PC-3 (cell line): ENCODE measurements at regions not wholly inside any gene's neighbourhood (a gene's known extent, or its start where the extent isn't known, plus 50 kb on each side); places are given as distances from the start of the nearest gene placed in this dataset.

Experiments
- ATAC-seq: fragments of 200-7000 bp; cut with Tn5 transposase; 2 replicates; pipeline ENCODE4 v1.9.1; 2020; ENCODE audit warnings: mild to moderate bottlenecking, moderate library complexity
- BruUV-seq: library from RNA; stranded (reverse); fragments of 400-500 nt; replicated peaks from 2 replicates; lab custom pipeline; 2021; lab: Mats Ljungman, UMichigan
- CTCF ChIA-PET: fragments of 300-600 bp; sonication (Branson Sonifier 250); formaldehyde crosslinking; loops from one replicate; lab custom pipeline; 2022; ENCODE audit warnings: antibody characterized with exemption; lab: Charles Lee
- POLR2A ChIA-PET: fragments of 300-600 bp; sonication (Branson Sonifier 250); formaldehyde crosslinking; loops from one replicate; lab custom pipeline; 2022; ENCODE audit warnings: antibody characterized with exemption; ENCODE audit not compliant: unreplicated experiment; lab: Charles Lee
- DNase-seq: peaks from one replicate; pipeline ENCODE4 v3.0.0-alpha.2; 2015
- H2AFZ ChIP-seq: fragments of 300-600 bp; sonication (generic); 2 replicates; pipeline ENCODE4 v1.6.0; 2016; ENCODE audit warnings: antibody characterized with exemption, low read length
- H3F3A ChIP-seq: fragments of 300-600 bp; sonication (generic); one replicate; pipeline ENCODE4 v1.6.0; 2017; ENCODE audit warnings: antibody characterized with exemption, low read length, control low read depth, mild to moderate bottlenecking; ENCODE audit not compliant: unreplicated experiment
- H3K27ac ChIP-seq: fragments of 300-600 bp; sonication (generic); 2 replicates; pipeline ENCODE4 v1.5.1; 2016; ENCODE audit warnings: mild to moderate bottlenecking, low read length
- H3K27me3 ChIP-seq: fragments of 300-600 bp; sonication (generic); 2 replicates; pipeline ENCODE4 v1.6.1; 2016; ENCODE audit warnings: low read length, mixed read lengths
- H3K36me3 ChIP-seq: fragments of 300-600 bp; sonication (generic); 2 replicates; pipeline ENCODE4 v1.6.1; 2016; ENCODE audit warnings: low read depth, mixed run types, low read length, mixed read lengths
- H3K4me1 ChIP-seq: fragments of 300-600 bp; sonication (generic); 2 replicates; pipeline ENCODE4 v1.5.1; 2016; ENCODE audit warnings: low read length; ENCODE audit not compliant: insufficient read depth
- H3K4me2 ChIP-seq: fragments of 300-600 bp; sonication (generic); 2 replicates; pipeline ENCODE4 v1.6.0; 2016; ENCODE audit warnings: low read length
- H3K4me3 ChIP-seq: fragments of 300-600 bp; sonication (generic); 2 replicates; pipeline ENCODE4 v1.5.1; 2016; ENCODE audit warnings: mild to moderate bottlenecking, low read length, mixed read lengths
- H3K79me2 ChIP-seq: fragments of 300-600 bp; sonication (generic); 2 replicates; pipeline ENCODE4 v1.6.1; 2017; ENCODE audit warnings: low read length, mixed read lengths
- H3K9ac ChIP-seq: fragments of 300-600 bp; sonication (generic); 2 replicates; pipeline ENCODE4 v1.6.0; 2016; ENCODE audit warnings: mild to moderate bottlenecking, low read length
- H3K9me2 ChIP-seq: fragments of 300-600 bp; sonication (generic); replicated peaks from 2 replicates; pipeline ENCODE4 v1.6.1; 2016; ENCODE audit warnings: mixed run types, low read length, mixed read lengths
- H3K9me3 ChIP-seq: fragments of 300-600 bp; sonication (generic); 2 replicates; pipeline ENCODE4 v1.6.1; 2016; ENCODE audit warnings: low read length, mixed read lengths
- H4K20me1 ChIP-seq: fragments of 300-600 bp; sonication (generic); 2 replicates; pipeline ENCODE4 v1.6.1; 2016; ENCODE audit warnings: low read length, mixed read lengths
- EZH2 ChIP-seq: fragments of 300-600 bp; sonication (generic); IDR thresholded peaks from one replicate; pipeline ENCODE4 v1.6.1; 2017; ENCODE audit warnings: antibody characterized with exemption, mild to moderate bottlenecking, low read length; ENCODE audit not compliant: unreplicated experiment
- EZH2phosphoT487 ChIP-seq: fragments of 300-600 bp; sonication (generic); IDR thresholded peaks from 2 replicates; pipeline ENCODE4 v1.6.1; 2018; ENCODE audit warnings: mild to moderate bottlenecking, antibody characterized with exemption, low read length, borderline replicate concordance
- intact Hi-C: fragments of 100-400 bp; cut with micrococcal nuclease; formaldehyde crosslinking; loops from 2 replicates; pipeline ENCODE4 v1.9.0; 2023
- TF ChIP-seq, protein P1 (sequence below): fragments of 300-600 bp; sonication (generic); conservative IDR thresholded peaks from 2 replicates; pipeline ENCODE4 v1.5.1; 2017; ENCODE audit warnings: antibody characterized with exemption, low read depth, mild to moderate bottlenecking, low read length

DNA sequence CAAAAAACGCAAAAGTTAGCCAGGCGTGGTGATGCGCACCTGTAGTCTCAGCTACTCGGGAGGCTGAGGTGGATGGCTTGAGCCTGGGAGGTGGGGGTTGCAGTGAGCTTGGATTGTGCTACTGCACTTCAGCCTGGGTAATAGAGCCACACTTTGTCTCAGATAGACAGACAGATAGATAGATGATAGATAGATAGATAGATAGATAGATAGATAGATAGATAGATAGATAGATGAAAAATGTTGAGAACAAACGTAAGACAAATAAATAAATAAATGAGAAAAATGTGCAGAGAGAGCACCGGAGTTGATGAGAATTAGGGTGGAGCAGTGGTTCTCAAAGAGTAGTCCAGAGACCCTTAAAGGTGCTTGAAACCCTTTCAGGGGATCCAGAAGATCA, 58.4 kb upstream of the ARL8B start:
- CTCF ChIA-PET: no interaction called here
- Histone ChIP-seq H2AFZ (no peak overlapping the region), H3F3A (no peaks in the 10 kb centered on the region), H3K4me3 (no peak overlapping the region), H3K27me3 (no peaks in the 10 kb centered on the region), H3K36me3 (no peaks in the 10 kb centered on the region), H3K27ac (no peak overlapping the region), H3K9ac (no peak overlapping the region), H3K79me2 (no peaks in the 10 kb centered on the region), H4K20me1 (no peaks in the 10 kb centered on the region), H3K4me2 (no peak overlapping the region), H3K4me1 (peaks cover 2% of the 10 kb centered on the region), H3K9me3 (no peaks in the 10 kb centered on the region), H3K9me2 (no peaks in the 10 kb centered on the region)
- POLR2A ChIA-PET: interaction anchor here (0.6 kb wide), 1 partner anchor 98 kb away, joined by 4 read pairs; no protein-coding TSS in a partner anchor
- ATAC-seq (no peak), DNase-seq (no peak)
- TF ChIP-seq EZH2phosphoT487 (no peak), EZH2 (no peak)
- TF ChIP-seq, protein P1, sequence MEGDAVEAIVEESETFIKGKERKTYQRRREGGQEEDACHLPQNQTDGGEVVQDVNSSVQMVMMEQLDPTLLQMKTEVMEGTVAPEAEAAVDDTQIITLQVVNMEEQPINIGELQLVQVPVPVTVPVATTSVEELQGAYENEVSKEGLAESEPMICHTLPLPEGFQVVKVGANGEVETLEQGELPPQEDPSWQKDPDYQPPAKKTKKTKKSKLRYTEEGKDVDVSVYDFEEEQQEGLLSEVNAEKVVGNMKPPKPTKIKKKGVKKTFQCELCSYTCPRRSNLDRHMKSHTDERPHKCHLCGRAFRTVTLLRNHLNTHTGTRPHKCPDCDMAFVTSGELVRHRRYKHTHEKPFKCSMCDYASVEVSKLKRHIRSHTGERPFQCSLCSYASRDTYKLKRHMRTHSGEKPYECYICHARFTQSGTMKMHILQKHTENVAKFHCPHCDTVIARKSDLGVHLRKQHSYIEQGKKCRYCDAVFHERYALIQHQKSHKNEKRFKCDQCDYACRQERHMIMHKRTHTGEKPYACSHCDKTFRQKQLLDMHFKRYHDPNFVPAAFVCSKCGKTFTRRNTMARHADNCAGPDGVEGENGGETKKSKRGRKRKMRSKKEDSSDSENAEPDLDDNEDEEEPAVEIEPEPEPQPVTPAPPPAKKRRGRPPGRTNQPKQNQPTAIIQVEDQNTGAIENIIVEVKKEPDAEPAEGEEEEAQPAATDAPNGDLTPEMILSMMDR: no peak
- BruUV-seq: no TSS peak
- intact Hi-C loops: no loop called here

DNA sequence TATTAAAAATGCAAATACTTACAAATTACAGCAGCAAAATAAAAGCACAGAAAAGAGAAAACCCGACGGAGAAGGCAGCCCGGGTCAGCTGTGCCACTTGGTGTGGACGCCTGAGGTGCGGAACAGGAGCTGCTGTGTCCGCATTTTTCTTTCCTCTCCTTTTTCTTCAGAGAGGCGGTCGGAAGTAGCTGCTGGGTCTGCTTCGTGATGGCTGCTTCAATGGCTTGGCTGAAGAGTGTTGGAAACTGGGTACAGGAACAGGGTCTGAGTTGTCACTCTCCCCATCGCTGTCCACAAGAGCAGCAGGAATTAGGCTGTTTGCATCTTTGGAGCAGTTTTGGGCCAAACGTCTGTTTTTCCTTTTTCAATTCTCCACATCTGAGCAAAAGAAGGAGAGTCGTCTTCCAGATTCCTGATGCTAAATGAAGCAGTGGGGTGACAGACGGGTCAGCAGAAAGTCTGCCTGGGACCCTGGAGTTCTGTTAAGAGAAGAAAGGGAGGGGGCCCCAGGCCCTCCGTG, 53.5 kb upstream of the ARL8B start:
- Histone ChIP-seq H3K9me3 (no peaks in the 10 kb centered on the region), H3K9ac (no peak overlapping the region), H2AFZ (no peak overlapping the region), H3K79me2 (no peaks in the 10 kb centered on the region), H3K4me2 (no peak overlapping the region), H3K27me3 (no peaks in the 10 kb centered on the region), H3F3A (no peaks in the 10 kb centered on the region), H3K4me3 (no peak overlapping the region), H3K36me3 (no peaks in the 10 kb centered on the region), H3K4me1 (no peaks in the 10 kb centered on the region), H3K27ac (no peak overlapping the region), H3K9me2 (no peaks in the 10 kb centered on the region), H4K20me1 (no peaks in the 10 kb centered on the region)
- POLR2A ChIA-PET: no interaction called here
- CTCF ChIA-PET: interaction anchor here (0.9 kb wide), 1 partner anchor 357 kb away, joined by 3 read pairs; no protein-coding TSS in a partner anchor
- DNase-seq: no peak
- TF ChIP-seq EZH2 (no peak), EZH2phosphoT487 (no peak)
- TF ChIP-seq, protein P1: no peak
- no TSS peak for BruUV-seq
- no peak for ATAC-seq
- intact Hi-C loops: no loop called here

DNA sequence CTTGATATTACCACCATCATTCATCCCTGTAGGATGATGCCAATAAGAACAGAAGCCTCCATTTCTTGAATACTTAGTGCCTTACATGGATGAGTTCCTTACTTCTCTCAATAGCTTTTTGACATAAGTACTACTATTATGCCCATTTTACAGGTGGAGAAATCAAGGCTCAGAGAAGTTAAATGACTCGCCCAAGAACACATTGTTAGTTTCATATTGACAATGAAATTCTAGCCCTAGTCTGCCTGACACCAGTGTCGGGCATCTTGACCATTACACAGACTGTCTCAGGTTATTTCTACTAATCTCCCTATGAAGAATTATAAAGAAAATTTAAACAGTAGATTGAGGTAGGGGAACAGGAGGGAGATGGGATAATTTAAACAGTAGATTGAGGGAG, 52.5 kb upstream of the ARL8B start:
- Histone ChIP-seq H3K36me3 (no peaks in the 10 kb centered on the region), H3K9ac (no peak overlapping the region), H4K20me1 (no peaks in the 10 kb centered on the region), H2AFZ (no peak overlapping the region), H3K27me3 (no peaks in the 10 kb centered on the region), H3K4me1 (no peaks in the 10 kb centered on the region), H3K27ac (no peak overlapping the region), H3F3A (no peaks in the 10 kb centered on the region), H3K4me3 (no peak overlapping the region), H3K9me3 (no peaks in the 10 kb centered on the region), H3K79me2 (no peaks in the 10 kb centered on the region), H3K9me2 (no peaks in the 10 kb centered on the region), H3K4me2 (no peak overlapping the region)
- no peak for ATAC-seq
- intact Hi-C loops: no loop called here
- POLR2A ChIA-PET: no interaction called here
- DNase-seq: no peak
- TF ChIP-seq, protein P1: no peak
- no peak for TF ChIP-seq EZH2
- TF ChIP-seq EZH2phosphoT487: no peak
- BruUV-seq: no TSS peak
- CTCF ChIA-PET: interaction anchor here (0.9 kb wide), 1 partner anchor 358 kb away, joined by 3 read pairs; no protein-coding TSS in a partner anchor
